ENCODE measurements at regions not wholly inside any gene's neighbourhood (a gene's known extent, or its start where the extent isn't known, plus 50 kb on each side); places are given as distances from the start of the nearest gene placed in this dataset.

- TF ChIP-seq CTCF (IDR thresholded peaks at IDR 0.05) (no peak), POLR2A (IDR thresholded peaks at IDR 0.05) (no peak), EP300 (IDR thresholded peaks at IDR 0.05) (no peak)
Observed at GRCh38 chr13:58935689-58936088, 1228.0 kb downstream of the DIAPH3 start.
